ENCODE measurements at regions not wholly inside any gene's neighbourhood (a gene's known extent, or its start where the extent isn't known, plus 50 kb on each side); places are given as distances from the start of the nearest gene placed in this dataset.

GRCh38 chr15:66894986-66895780, 170.2 kb upstream of the SMAD3 start:
- POLR2A ChIA-PET, result no interaction called here
- Histone ChIP-seq H3K4me3 (ENCODE audit: low read length) (no peak overlapping the region), H3K4me1 (ENCODE audit: insufficient read depth, low read length) (no peaks in the 10 kb centered on the region), H3K27ac (ENCODE audit: low read depth in 1 of 2, low read length in 2 of 2) (no peak overlapping the region), H3K9me3 (ENCODE audit: control insufficient read depth in 1 of 2, insufficient read depth in 1 of 2, low read length in 2 of 2) (no peaks in the 10 kb centered on the region), H3K36me3 (ENCODE audit: insufficient read depth, low read length) (no peaks in the 10 kb centered on the region), H3K27me3 (ENCODE audit: control insufficient read depth in 1 of 2, insufficient read depth in 2 of 2, low read length in 2 of 2) (no peaks in the 10 kb centered on the region)
- Mint-ChIP-seq H3K27me3 (peaks cover 18% of the 10 kb centered on the region), H3K36me3 (ENCODE audit: low read depth) (no peaks in the 10 kb centered on the region), H3K9me3 (no peaks in the 10 kb centered on the region), H3K27ac (no peak overlapping the region), H3K4me1 (ENCODE audit: low read depth) (no peaks in the 10 kb centered on the region), H3K4me3 (no peak overlapping the region)
- DNase-seq (peak in 1 of 14 experiments; percentile 12), ATAC-seq (ENCODE audit: poor library complexity) (no peak)
- CTCF ChIA-PET, result no interaction called here
- intact Hi-C loops (cut with DNase I, micrococcal nuclease), result no loop called here
- TF ChIP-seq CTCF (IDR thresholded peaks at IDR 0.05), result no peak

GRCh38 chr15:66895794-66896453, 169.5 kb upstream of the SMAD3 start:
- peaks cover 18% of the 10 kb centered on the region for H3K27me3 Mint-ChIP-seq
- H3K4me3 Mint-ChIP-seq, result no peak overlapping the region
- no peaks in the 10 kb centered on the region for H3K9me3 Mint-ChIP-seq
- H3K36me3 Mint-ChIP-seq (ENCODE audit: low read depth), result no peaks in the 10 kb centered on the region
- no peak overlapping the region for H3K27ac Mint-ChIP-seq
- POLR2A ChIA-PET, result interaction anchor here (0.6 kb wide), 1 partner anchor 15 kb away, joined by 3 read pairs; no protein-coding TSS in a partner anchor
- no peaks in the 10 kb centered on the region for H3K9me3 ChIP-seq (ENCODE audit: control insufficient read depth in 1 of 2, insufficient read depth in 1 of 2, low read length in 2 of 2)
- CTCF ChIA-PET, result no interaction called here
- no peak overlapping the region for H3K4me3 ChIP-seq (ENCODE audit: low read length)
- no peaks in the 10 kb centered on the region for H3K4me1 Mint-ChIP-seq (ENCODE audit: low read depth)
- DNase-seq (peak in 1 of 14 experiments; percentile 10), ATAC-seq (ENCODE audit: poor library complexity) (no peak)
- no peak for TF ChIP-seq CTCF (IDR thresholded peaks at IDR 0.05)
- H3K27me3 ChIP-seq (ENCODE audit: control insufficient read depth in 1 of 2, insufficient read depth in 2 of 2, low read length in 2 of 2), result no peaks in the 10 kb centered on the region
- H3K27ac ChIP-seq (ENCODE audit: low read depth in 1 of 2, low read length in 2 of 2), result no peak overlapping the region
- H3K4me1 ChIP-seq (ENCODE audit: insufficient read depth, low read length), result no peaks in the 10 kb centered on the region
- intact Hi-C loops (cut with DNase I, micrococcal nuclease), result no loop called here
- H3K36me3 ChIP-seq (ENCODE audit: insufficient read depth, low read length), result no peaks in the 10 kb centered on the region

GRCh38 chr15:66896611-66897010, 168.8 kb upstream of the SMAD3 start:
- H3K36me3 ChIP-seq (ENCODE audit: insufficient read depth, low read length), result no peaks in the 10 kb centered on the region
- no peaks in the 10 kb centered on the region for H3K9me3 Mint-ChIP-seq
- no peak overlapping the region for H3K27ac ChIP-seq (ENCODE audit: low read depth in 1 of 2, low read length in 2 of 2)
- no peaks in the 10 kb centered on the region for H3K4me1 Mint-ChIP-seq (ENCODE audit: low read depth)
- no peak overlapping the region for H3K4me3 Mint-ChIP-seq
- DNase-seq (no peak), ATAC-seq (ENCODE audit: poor library complexity) (no peak)
- CTCF ChIA-PET, result no interaction called here
- H3K27me3 Mint-ChIP-seq, result peaks cover 13% of the 10 kb centered on the region
- H3K27me3 ChIP-seq (ENCODE audit: control insufficient read depth in 1 of 2, insufficient read depth in 2 of 2, low read length in 2 of 2), result no peaks in the 10 kb centered on the region
- no peak for TF ChIP-seq CTCF (IDR thresholded peaks at IDR 0.05)
- H3K4me1 ChIP-seq (ENCODE audit: insufficient read depth, low read length), result no peaks in the 10 kb centered on the region
- no peaks in the 10 kb centered on the region for H3K36me3 Mint-ChIP-seq (ENCODE audit: low read depth)
- H3K4me3 ChIP-seq (ENCODE audit: low read length), result no peak overlapping the region
- H3K27ac Mint-ChIP-seq, result no peak overlapping the region
- POLR2A ChIA-PET, result interaction anchor here (0.6 kb wide), 1 partner anchor 14 kb away, joined by 3 read pairs; no protein-coding TSS in a partner anchor
- intact Hi-C loops (cut with DNase I, micrococcal nuclease), result no loop called here
- H3K9me3 ChIP-seq (ENCODE audit: control insufficient read depth in 1 of 2, insufficient read depth in 1 of 2, low read length in 2 of 2), result no peaks in the 10 kb centered on the region
